H1 (cell line): ENCODE measurements at regions not wholly inside any gene's neighbourhood (a gene's known extent, or its start where the extent isn't known, plus 50 kb on each side); places are given as distances from the start of the nearest gene placed in this dataset.

ENCODE experiments used
- CTCF ChIA-PET: fragments of 300-600 bp; sonication (Branson Sonifier 250); formaldehyde crosslinking; loops from one replicate; lab custom pipeline; 2021; ENCODE audit not compliant: partially characterized antibody; lab: Charles Lee
- POLR2A ChIA-PET: fragments of 300-600 bp; sonication (Branson Sonifier 250); formaldehyde crosslinking; loops from one replicate; lab custom pipeline; 2021; ENCODE audit warnings: inconsistent platforms; ENCODE audit not compliant: partially characterized antibody; lab: Charles Lee
- DNase-seq, 2 experiments: peaks; one replicate each; pipeline versions ENCODE4 v3.0.0 to v3.0.0-alpha.2; 2010 to 2022; ENCODE audit warnings: low spot score in 2 of 2, low read depth in 1 of 2, mixed read lengths in 1 of 2
- FAIRE-seq: peaks from 2 replicates; lab custom pipeline; 2011; peaks lifted over from hg19 to GRCh38; lab: Jason Lieb, UNC
- H2AFZ ChIP-seq: 2 replicates; pipeline ENCODE4 v1.8.1; 2012; ENCODE audit warnings: low read length, inconsistent platforms
- H2AK5ac ChIP-seq: 2 replicates; pipeline ENCODE4 v1.6.1; 2013; ENCODE audit warnings: low read depth, low read length
- H2BK120ac ChIP-seq: replicated peaks from 2 replicates; pipeline ENCODE3; 2013; ENCODE audit warnings: low read depth, low read length, inconsistent platforms
- H2BK12ac ChIP-seq: 2 replicates; pipeline ENCODE4 v1.6.1; 2013; ENCODE audit warnings: low read depth, low read length
- H2BK15ac ChIP-seq: 2 replicates; pipeline ENCODE4 v1.6.1; 2013; ENCODE audit warnings: low read length
- H2BK20ac ChIP-seq: 2 replicates; pipeline ENCODE4 v1.6.1; 2013; ENCODE audit warnings: low read length
- H2BK5ac ChIP-seq: 2 replicates; pipeline ENCODE4 v1.6.1; 2013; ENCODE audit warnings: low read depth, low read length
- H3K14ac ChIP-seq: 2 replicates; pipeline ENCODE4 v1.6.1; 2013; ENCODE audit warnings: inconsistent platforms; ENCODE audit not compliant: insufficient read length
- H3K18ac ChIP-seq: 2 replicates; pipeline ENCODE4 v1.6.1; 2013; ENCODE audit warnings: low read length; ENCODE audit errors: extremely low read depth
- H3K23ac ChIP-seq: 2 replicates; pipeline ENCODE4 v1.6.1; 2013; ENCODE audit warnings: inconsistent platforms; ENCODE audit not compliant: insufficient read length
- H3K23me2 ChIP-seq: 2 replicates; pipeline ENCODE4 v1.6.1; 2013; ENCODE audit warnings: low read depth, low read length
- H3K27ac ChIP-seq: 2 replicates; pipeline ENCODE4 v1.6.1; 2011; ENCODE audit warnings: low read depth, low read length, inconsistent platforms
- H3K27me3 ChIP-seq, 4 experiments: replicated peaks in 1 of 4; 1 replicate in 1 of 4; 2 replicates in 3 of 4; pipeline versions ENCODE4 v1.6.1 to v1.8.1; 2011 to 2013; ENCODE audit warnings: low read length in 3 of 4, mild to moderate bottlenecking in 3 of 4, inconsistent platforms in 2 of 4, mixed read lengths in 2 of 4, moderate library complexity in 1 of 4; ENCODE audit not compliant: control insufficient read depth in 3 of 4, insufficient read depth in 3 of 4; ENCODE audit errors: extremely low read depth in 1 of 4
- H3K36me3 ChIP-seq, 4 experiments: 2 replicates each; pipeline versions ENCODE4 v1.6.1 to v1.8.1; 2011 to 2013; ENCODE audit warnings: mild to moderate bottlenecking in 4 of 4, low read length in 3 of 4, moderate library complexity in 2 of 4, control low read depth in 1 of 4, inconsistent platforms in 1 of 4; ENCODE audit not compliant: insufficient read depth in 4 of 4, control insufficient read depth in 2 of 4
- H3K4ac ChIP-seq: replicated peaks from 2 replicates; pipeline ENCODE3; 2013; ENCODE audit warnings: low read length, low read depth, mixed read lengths, inconsistent platforms; ENCODE audit not compliant: insufficient read length
- H3K4me1 ChIP-seq, 4 experiments: replicated peaks in 1 of 4; 1 replicate in 1 of 4; 2 replicates in 3 of 4; pipeline versions ENCODE4 v1.6.1 to v1.8.1; 2011 to 2013; ENCODE audit warnings: low read length in 3 of 4, inconsistent platforms in 2 of 4, mixed read lengths in 1 of 4; ENCODE audit not compliant: insufficient read depth in 4 of 4, control insufficient read depth in 3 of 4
- H3K4me2 ChIP-seq, 2 experiments: 2 replicates each; pipeline versions ENCODE4 v1.6.1 to v1.8.1; 2011 to 2013; ENCODE audit warnings: low read depth in 2 of 2, low read length in 2 of 2, control low read depth in 1 of 2, inconsistent platforms in 1 of 2, mild to moderate bottlenecking in 1 of 2; ENCODE audit not compliant: insufficient read depth in 1 of 2
- H3K4me3 ChIP-seq, 4 experiments: fragments of 200-600, 300-600 bp in 1 of 4; sonication (generic), shearing (Covaris generic), sonication (Bioruptor Twin) in 1 of 4; 2 replicates each; pipeline versions ENCODE4 v1.5.1 to v1.8.1; 2011 to 2016; ENCODE audit warnings: low read length in 4 of 4, low read depth in 3 of 4, control low read depth in 2 of 4, inconsistent platforms in 2 of 4, mild to moderate bottlenecking in 2 of 4, mixed read lengths in 1 of 4, moderate library complexity in 1 of 4; ENCODE audit not compliant: insufficient read depth in 2 of 4; ENCODE audit errors: extremely low read depth in 1 of 4
- H3K56ac ChIP-seq: replicated peaks from 2 replicates; pipeline ENCODE3; 2013; ENCODE audit warnings: low read depth, mild to moderate bottlenecking, mixed read lengths, low read length, inconsistent platforms; ENCODE audit not compliant: insufficient read length
- H3K79me1 ChIP-seq: 2 replicates; pipeline ENCODE4 v1.6.1; 2013; ENCODE audit warnings: low read depth, low read length, control low read depth
- H3K79me2 ChIP-seq, 2 experiments: 2 replicates each; pipeline versions ENCODE4 v1.6.1 to v1.8.1; 2012 to 2013; ENCODE audit warnings: low read length in 2 of 2, mild to moderate bottlenecking in 2 of 2, inconsistent platforms in 1 of 2; ENCODE audit not compliant: insufficient read depth in 2 of 2, control insufficient read depth in 1 of 2
- H3K9ac ChIP-seq, 4 experiments: replicated peaks in 1 of 4; 1 replicate in 1 of 4; 2 replicates in 3 of 4; pipeline versions ENCODE4 v1.6.1 to v1.8.1; 2011 to 2013; ENCODE audit warnings: low read depth in 3 of 4, low read length in 3 of 4, control low read depth in 2 of 4, mild to moderate bottlenecking in 2 of 4, moderate library complexity in 2 of 4, inconsistent platforms in 1 of 4; ENCODE audit errors: extremely low read depth in 1 of 4
- H3K9me3 ChIP-seq, 2 experiments: 2 replicates each; pipeline versions ENCODE4 v1.6.1 to v1.8.1; 2012 to 2013; ENCODE audit warnings: mild to moderate bottlenecking in 2 of 2, moderate library complexity in 2 of 2, control low read depth in 1 of 2, inconsistent platforms in 1 of 2, low read depth in 1 of 2, low read length in 1 of 2, mixed read lengths in 1 of 2; ENCODE audit not compliant: insufficient read depth in 2 of 2
- H4K20me1 ChIP-seq, 2 experiments: replicated peaks in 1 of 2; 2 replicates each; pipeline versions ENCODE3 to v1.8.1; 2011 to 2013; ENCODE audit warnings: inconsistent platforms in 2 of 2, low read length in 2 of 2, mild to moderate bottlenecking in 1 of 2; ENCODE audit not compliant: insufficient read depth in 2 of 2, control insufficient read depth in 1 of 2
- H4K5ac ChIP-seq: 2 replicates; pipeline ENCODE4 v1.6.1; 2013; ENCODE audit warnings: low read length, low read depth, mixed read lengths, inconsistent platforms; ENCODE audit not compliant: insufficient read length
- H4K8ac ChIP-seq: 2 replicates; pipeline ENCODE4 v1.8.0; 2013; ENCODE audit warnings: mild to moderate bottlenecking, moderate library complexity, low read length, inconsistent platforms; ENCODE audit not compliant: insufficient read depth; ENCODE audit errors: extremely low read depth
- H4K91ac ChIP-seq: replicated peaks from 2 replicates; pipeline ENCODE3; 2013; ENCODE audit warnings: low read length, mixed read lengths, inconsistent platforms; ENCODE audit not compliant: insufficient read length
- BACH1 ChIP-seq: IDR thresholded peaks from 2 replicates; pipeline ENCODE4 v1.6.1; 2012; ENCODE audit warnings: low read length, improper control_type of control experiment
- BRCA1 ChIP-seq: IDR thresholded peaks from 2 replicates; pipeline ENCODE4 v1.6.1; 2012; ENCODE audit warnings: low read depth, low read length, improper control_type of control experiment
- CTBP2 ChIP-seq: IDR thresholded peaks from 2 replicates; pipeline ENCODE4 v1.7.0; 2011; ENCODE audit warnings: borderline replicate concordance, mild to moderate bottlenecking, moderate library complexity, mixed read lengths, low read length; ENCODE audit not compliant: insufficient read depth, insufficient read length
- EP300 ChIP-seq, 2 experiments: IDR thresholded peaks; 1 replicate in 1 of 2; 2 replicates in 1 of 2; pipeline ENCODE4 v1.6.1; 2011 to 2012; ENCODE audit warnings: low read depth in 2 of 2, low read length in 2 of 2, mild to moderate bottlenecking in 2 of 2, borderline replicate concordance in 1 of 2, inconsistent platforms in 1 of 2, moderate library complexity in 1 of 2
- GABPA ChIP-seq: IDR thresholded peaks from 2 replicates; pipeline ENCODE4 v1.6.1; 2011; ENCODE audit warnings: mild to moderate bottlenecking, low read length, moderate library complexity, borderline replicate concordance; ENCODE audit not compliant: insufficient read depth
- KDM4A ChIP-seq: IDR thresholded peaks from one replicate; pipeline ENCODE4 v1.7.1; 2012; ENCODE audit warnings: low read depth, mild to moderate bottlenecking, moderate library complexity, low read length, inconsistent platforms; ENCODE audit not compliant: severe bottlenecking
- POLR2AphosphoS5 ChIP-seq: IDR thresholded peaks from 2 replicates; pipeline ENCODE4 v1.6.1; 2011; ENCODE audit warnings: low read depth, low read length
- RFX5 ChIP-seq: IDR thresholded peaks from 2 replicates; pipeline ENCODE4 v1.6.1; 2011; ENCODE audit warnings: low read depth, low read length, improper control_type of control experiment, borderline replicate concordance
- SP2 ChIP-seq: IDR thresholded peaks from 2 replicates; pipeline ENCODE4 v1.6.1; 2012; ENCODE audit warnings: mild to moderate bottlenecking, low read length, inconsistent platforms
- SRF ChIP-seq: IDR thresholded peaks from 2 replicates; pipeline ENCODE4 v1.6.1; 2011; ENCODE audit warnings: mild to moderate bottlenecking, low read depth, low read length, moderate library complexity
- SUZ12 ChIP-seq: fragments of 200-600 bp; sonication (generic); IDR thresholded peaks from 2 replicates; pipeline ENCODE4 v1.6.1; 2012; ENCODE audit warnings: mild to moderate bottlenecking, inconsistent platforms, low read length, moderate library complexity, mixed read lengths
- WGBS, 2 experiments: shearing (Covaris generic) in 1 of 2; methylation state at CpG; one replicate each; pipeline versions ENCODE4 v1.1.6 to v1.1.7; 2013 to 2015; ENCODE audit warnings: low lambda C conversion rate in 2 of 2, mixed read lengths in 2 of 2, inconsistent platforms in 1 of 2, low coverage in 1 of 2, missing lambda C conversion rate in 1 of 2; ENCODE audit not compliant: insufficient replicate concordance in 2 of 2, insufficient coverage in 1 of 2, insufficient read length in 1 of 2; ENCODE audit errors: extremely low coverage in 1 of 2, missing lambda C conversion rate in 1 of 2; 5-methylcytosine and 5-hydroxymethylcytosine counted together
- TF ChIP-seq, protein P1 (sequence below): IDR thresholded peaks from 2 replicates; pipeline ENCODE4 v1.6.1; 2012; ENCODE audit warnings: low read length, inconsistent platforms

DNA sequence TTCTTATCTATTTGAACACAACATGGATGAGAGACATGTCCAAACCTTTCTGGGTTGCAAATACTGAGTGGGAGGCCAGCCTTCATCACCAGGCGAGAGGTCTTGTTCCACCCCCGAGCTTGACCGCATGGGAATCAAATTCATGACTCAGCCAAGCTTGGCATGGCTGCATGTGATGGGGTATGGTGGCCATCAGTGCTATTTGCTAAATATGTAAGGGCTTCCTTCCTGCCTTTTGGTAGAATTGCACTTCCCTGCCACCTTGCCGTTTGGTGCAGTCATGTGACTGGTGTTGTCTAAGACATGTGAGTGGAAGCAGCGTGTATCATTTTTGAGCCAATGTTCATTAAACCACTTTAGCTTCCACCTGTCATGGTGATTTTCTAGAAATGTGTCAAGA, 508.9 kb upstream of the SULF2 start:
- no peak overlapping the region for H3K23ac ChIP-seq
- H3K14ac ChIP-seq, result no peak overlapping the region
- H3K27ac ChIP-seq, result no peak overlapping the region
- H2BK12ac ChIP-seq, result peak overlapping the region; percentile 89
- H3K79me2 ChIP-seq, result no peaks in the 10 kb centered on the region
- no peak overlapping the region for H2AFZ ChIP-seq
- no peak overlapping the region for H3K4ac ChIP-seq
- no peak overlapping the region for H3K4me2 ChIP-seq
- no peak overlapping the region for H4K5ac ChIP-seq
- 71% methylated on average over 5 of the region's 5 CpGs; no CpG with 5 or more reads in 1 of the 2 experiments for WGBS, 2 experiments
- 0 out of 2 replicates have a peak overlapping the region, but pooled peaks have one; percentile 40 for H2AK5ac ChIP-seq
- no peaks in the 10 kb centered on the region for H3K79me1 ChIP-seq
- H3K18ac ChIP-seq, result no peak overlapping the region; the same call in 1 of the 2 replicates
- no peak overlapping the region for H4K8ac ChIP-seq
- peaks cover 0 to 2% of the 10 kb centered on the region in 2 experiments; a peak in 1 of 4 replicates for H3K9me3 ChIP-seq
- H2BK120ac ChIP-seq, result peak overlapping the region; percentile 45
- ChIA-PET POLR2A (no interaction called here), CTCF (interaction anchor here (0.6 to 4.3 kb wide), 6 partner anchors 20 to 630 kb away, joined by 4 to 20 read pairs (median 6); no protein-coding TSS in a partner anchor)
- H3K23me2 ChIP-seq, result peaks cover 2% of the 10 kb centered on the region; the same call in 1 of the 2 replicates
- peaks cover 6 to 23% (median 11%) of the 10 kb centered on the region in 4 experiments for H3K4me1 ChIP-seq
- no peaks in the 10 kb centered on the region for H3K36me3 ChIP-seq
- no peaks in the 10 kb centered on the region for H4K20me1 ChIP-seq
- no peak overlapping the region for H2BK15ac ChIP-seq
- H3K56ac ChIP-seq, result no peak overlapping the region
- H2BK20ac ChIP-seq, result peak overlapping the region; percentile 88
- no peak overlapping the region for H3K4me3 ChIP-seq
- H2BK5ac ChIP-seq, result peak overlapping the region; percentile 63; the same call in 1 of the 2 replicates
- H4K91ac ChIP-seq, result peak overlapping the region; percentile 77
- no peak overlapping the region for H3K9ac ChIP-seq
- H3K27me3 ChIP-seq, result no peaks in the 10 kb centered on the region
- DNase-seq, result no peak
- FAIRE-seq, result no peak
- TF ChIP-seq, protein P1, sequence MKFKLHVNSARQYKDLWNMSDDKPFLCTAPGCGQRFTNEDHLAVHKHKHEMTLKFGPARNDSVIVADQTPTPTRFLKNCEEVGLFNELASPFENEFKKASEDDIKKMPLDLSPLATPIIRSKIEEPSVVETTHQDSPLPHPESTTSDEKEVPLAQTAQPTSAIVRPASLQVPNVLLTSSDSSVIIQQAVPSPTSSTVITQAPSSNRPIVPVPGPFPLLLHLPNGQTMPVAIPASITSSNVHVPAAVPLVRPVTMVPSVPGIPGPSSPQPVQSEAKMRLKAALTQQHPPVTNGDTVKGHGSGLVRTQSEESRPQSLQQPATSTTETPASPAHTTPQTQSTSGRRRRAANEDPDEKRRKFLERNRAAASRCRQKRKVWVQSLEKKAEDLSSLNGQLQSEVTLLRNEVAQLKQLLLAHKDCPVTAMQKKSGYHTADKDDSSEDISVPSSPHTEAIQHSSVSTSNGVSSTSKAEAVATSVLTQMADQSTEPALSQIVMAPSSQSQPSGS, result no peak
- TF ChIP-seq SP2 (no peak), SUZ12 (no peak), CTBP2 (no peak), BRCA1 (no peak), RFX5 (no peak), SRF (no peak), KDM4A (no peak), POLR2AphosphoS5 (no peak), GABPA (no peak), EP300 (IDR thresholded peaks at IDR 0.05; ENCODE audit: borderline replicate concordance in 1 of 2, low read depth in 2 of 2, low read length in 2 of 2) (no peak), BACH1 (no peak)
